PC-9 (cell line): ENCODE measurements at regions not wholly inside any gene's neighbourhood (a gene's known extent, or its start where the extent isn't known, plus 50 kb on each side); places are given as distances from the start of the nearest gene placed in this dataset.

Source experiments
- EZH2 ChIP-seq: fragments of 200-600 bp; sonication (generic); IDR thresholded peaks from 2 replicates; pipeline ENCODE4 v1.8.0; 2017; ENCODE audit warnings: antibody characterized with exemption, low read depth
- TF ChIP-seq, protein P1 (sequence below): fragments of 200-600 bp; sonication (generic); conservative IDR thresholded peaks from 2 replicates; pipeline ENCODE4 v1.6.1; 2017; ENCODE audit warnings: mixed run types, antibody characterized with exemption, mild to moderate bottlenecking, moderate library complexity

DNA sequence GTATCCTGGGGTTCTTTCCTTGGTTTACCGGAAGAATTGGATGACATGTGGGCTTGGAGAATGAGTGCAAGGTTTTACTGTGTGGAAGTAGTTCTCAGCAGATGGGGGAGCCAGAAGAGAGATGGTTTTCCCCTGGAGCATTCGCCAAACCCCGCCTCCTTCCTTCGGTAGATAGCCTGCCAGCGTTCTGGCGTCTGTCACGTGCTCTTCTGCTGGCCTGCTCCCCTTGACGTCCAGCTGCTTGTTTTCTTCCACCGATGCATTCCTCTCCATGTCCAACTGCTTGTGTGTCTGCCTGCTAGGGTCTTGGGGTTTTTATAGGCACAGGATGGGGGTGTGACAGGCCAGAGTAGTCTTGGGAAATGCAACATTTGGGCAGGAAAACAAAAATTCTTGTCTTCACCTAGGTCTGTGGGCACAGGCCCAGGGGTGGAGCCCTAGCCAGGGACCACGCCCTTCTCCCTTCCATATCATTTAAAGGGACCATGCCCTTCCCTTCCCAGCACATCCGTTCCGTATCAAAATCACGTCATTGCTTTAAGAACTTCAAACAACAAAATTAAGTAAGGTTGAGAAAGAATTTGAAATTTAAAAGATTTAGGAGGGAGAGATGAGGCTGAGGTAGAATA, 538.7 kb upstream of the SMIM31 start:
- TF ChIP-seq, protein P1, sequence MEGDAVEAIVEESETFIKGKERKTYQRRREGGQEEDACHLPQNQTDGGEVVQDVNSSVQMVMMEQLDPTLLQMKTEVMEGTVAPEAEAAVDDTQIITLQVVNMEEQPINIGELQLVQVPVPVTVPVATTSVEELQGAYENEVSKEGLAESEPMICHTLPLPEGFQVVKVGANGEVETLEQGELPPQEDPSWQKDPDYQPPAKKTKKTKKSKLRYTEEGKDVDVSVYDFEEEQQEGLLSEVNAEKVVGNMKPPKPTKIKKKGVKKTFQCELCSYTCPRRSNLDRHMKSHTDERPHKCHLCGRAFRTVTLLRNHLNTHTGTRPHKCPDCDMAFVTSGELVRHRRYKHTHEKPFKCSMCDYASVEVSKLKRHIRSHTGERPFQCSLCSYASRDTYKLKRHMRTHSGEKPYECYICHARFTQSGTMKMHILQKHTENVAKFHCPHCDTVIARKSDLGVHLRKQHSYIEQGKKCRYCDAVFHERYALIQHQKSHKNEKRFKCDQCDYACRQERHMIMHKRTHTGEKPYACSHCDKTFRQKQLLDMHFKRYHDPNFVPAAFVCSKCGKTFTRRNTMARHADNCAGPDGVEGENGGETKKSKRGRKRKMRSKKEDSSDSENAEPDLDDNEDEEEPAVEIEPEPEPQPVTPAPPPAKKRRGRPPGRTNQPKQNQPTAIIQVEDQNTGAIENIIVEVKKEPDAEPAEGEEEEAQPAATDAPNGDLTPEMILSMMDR: no peak
- TF ChIP-seq EZH2: no peak
